ENCODE measurements at regions not wholly inside any gene's neighbourhood (a gene's known extent, or its start where the extent isn't known, plus 50 kb on each side); places are given as distances from the start of the nearest gene placed in this dataset.
"Not testable (repeated sequence)": the region's sequence is repeated elsewhere in the genome, so short reads cannot be mapped to it uniquely, and the experiment has no call there.

DNA sequence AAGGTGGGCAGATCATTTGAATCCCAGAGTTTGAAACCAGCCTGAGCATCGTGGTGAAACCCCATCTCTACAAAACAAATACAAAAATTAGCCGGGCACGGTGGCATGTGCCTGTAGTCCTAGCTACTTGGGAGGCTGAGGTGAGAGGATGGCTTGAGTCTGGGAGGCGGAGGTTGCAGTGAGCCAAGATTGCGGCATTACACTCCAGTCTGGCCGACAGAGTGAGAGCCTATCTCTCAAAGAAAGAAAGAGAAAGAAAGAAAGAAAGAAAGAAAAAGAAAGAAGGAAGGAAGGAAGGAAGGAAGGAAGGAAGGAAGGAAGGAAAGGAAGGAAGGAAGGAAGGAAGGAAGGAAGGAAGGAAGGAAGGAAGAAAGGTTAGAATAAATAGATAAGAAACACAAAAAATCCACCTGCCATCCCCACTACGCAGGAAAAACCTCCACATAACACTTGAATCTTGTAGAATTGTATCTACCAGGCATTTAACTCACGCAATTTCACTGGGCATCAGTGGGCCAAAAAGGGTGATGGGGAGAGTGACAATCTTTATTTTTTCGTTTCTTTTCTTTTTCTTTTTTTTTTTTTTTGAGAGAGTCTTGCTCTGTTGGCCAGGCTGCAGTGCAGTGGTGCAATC is 58.3 kb upstream of the PTPN1 start:
- not testable (repeated sequence) for DNase-seq

DNA sequence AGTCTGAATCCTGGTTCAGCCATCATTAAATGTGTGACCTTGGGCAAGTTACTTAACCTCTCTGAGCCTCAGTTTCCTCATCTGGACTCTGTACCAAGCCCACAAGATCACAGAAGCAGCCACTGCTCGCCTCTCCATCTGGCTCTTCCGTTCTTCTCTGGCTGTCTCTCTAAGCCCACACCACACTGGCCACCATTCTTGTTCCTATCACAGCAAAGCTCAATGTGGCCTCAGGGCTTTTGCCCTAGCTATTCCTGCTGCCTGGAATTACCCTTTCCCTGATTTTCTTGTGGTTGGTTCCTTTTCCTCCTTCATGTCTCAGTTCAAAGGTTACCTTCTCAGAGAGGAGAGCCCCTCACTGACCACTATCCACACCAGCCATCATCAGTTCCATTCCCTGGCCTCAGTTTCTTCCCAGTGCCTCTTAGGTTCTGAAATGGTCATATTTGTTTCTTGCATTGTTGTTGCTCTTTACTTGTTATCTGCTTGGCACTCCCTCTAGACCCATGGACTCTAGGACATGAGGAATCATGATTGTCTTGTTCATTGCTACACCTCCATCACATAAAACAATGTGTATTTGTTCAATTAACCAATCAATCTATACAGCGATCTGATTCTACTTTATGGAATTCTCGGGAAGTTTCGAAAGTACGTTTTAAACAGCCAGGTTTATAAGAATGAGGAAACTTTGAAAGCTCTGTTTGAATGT is 56.5 kb upstream of the PTPN1 start:
- DNase-seq, result no peak

DNA sequence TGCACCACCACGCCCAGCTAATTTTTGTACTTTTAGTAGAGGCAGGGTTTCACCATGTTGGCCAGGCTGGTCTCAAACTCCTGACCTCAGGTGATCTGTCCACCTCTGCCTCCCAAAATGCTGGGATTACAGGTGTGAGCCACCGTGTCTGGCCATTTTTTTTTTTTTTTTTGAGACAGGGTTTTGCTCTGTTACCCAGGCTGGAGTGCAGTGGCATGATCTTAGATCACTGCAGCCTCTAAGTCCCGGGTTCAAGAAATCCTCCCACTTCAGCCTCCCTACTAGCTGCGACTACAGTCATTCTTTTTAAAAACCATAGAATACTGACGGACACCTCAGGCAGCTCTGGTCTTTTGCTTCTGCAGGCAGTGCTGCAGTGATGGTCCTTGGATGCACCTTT is 54.9 kb upstream of the PTPN1 start:
- DNase-seq, result not testable (repeated sequence)

DNA sequence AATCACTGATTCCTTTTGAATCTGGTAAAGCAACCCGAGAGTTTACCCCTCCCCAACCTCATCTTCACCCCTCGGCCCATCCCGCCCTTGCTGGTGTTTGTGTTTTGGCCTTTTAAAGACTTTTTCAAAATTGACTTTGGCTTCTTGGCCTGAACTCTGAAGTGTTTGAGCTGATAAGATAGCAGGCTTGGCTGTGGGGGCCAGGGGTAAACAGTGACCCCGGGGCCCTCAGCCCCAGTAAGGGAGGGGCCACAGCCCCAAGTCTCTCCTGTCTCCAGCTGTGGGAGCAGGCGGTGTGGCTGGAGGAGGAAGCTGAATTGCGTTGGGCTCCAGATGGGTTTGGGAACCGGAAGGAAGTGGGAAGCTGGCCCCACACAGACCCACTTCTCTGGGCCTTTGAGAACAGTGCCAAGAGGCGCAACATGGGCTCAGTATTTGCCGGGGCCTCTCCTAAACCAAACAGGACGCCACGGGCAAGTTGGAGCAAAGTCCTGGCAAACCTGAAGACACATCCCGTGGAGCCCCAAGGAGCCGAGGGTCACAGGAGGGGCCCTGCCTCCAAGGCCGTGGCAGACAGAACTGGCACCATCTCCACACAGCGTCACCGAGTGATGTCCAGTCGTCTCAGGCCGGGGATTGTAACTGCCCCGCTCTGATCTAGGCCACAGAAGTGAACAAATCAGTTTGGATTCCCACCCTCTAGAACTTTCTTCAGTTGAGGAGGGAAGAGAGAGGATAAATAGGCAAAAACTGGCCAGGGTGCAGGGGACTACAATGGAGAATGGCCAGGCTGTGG is 54.3 kb upstream of the PTPN1 start:
- no peak for DNase-seq

DNA sequence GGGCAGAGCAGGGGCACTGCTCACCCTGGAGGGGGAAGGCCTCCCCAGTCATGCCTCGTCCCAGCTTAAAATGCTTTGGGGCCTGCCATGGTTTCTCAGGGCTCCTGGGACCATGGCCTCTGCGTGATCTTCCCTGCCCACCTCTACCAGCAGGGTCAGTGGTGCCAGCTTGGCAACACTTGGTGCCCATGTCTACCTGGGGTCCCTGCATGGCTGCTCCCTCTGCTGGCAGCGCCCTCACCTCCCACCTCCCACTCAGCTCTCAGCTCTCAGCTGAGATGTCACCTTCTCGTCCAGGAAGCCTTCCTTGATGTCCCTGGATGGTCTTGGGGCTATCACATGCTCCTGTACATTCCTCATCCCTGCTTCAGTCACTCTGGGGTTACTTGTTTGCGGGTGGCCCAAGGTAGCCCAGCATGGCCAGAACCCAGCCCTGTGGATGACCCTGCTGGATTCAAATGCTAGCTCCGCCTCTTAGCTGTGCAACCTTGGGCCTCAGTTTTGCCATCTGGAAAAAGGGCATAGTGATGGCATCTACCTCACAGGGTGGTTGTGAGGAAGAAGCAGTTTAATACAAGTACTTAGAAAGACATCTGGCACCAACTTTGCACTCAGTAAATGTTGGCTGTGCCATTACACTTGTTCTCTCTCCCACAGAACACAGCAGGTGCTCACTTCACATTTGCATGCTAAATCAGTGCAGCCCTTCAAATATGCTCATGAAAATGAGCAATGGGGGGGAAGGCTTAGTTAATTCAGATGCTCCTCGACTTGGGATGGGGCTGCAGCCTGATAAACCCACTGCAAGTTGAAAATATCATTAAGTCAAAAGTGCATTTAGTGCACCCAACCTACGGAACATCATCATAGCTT is 53.5 kb upstream of the PTPN1 start:
- no peak for DNase-seq

DNA sequence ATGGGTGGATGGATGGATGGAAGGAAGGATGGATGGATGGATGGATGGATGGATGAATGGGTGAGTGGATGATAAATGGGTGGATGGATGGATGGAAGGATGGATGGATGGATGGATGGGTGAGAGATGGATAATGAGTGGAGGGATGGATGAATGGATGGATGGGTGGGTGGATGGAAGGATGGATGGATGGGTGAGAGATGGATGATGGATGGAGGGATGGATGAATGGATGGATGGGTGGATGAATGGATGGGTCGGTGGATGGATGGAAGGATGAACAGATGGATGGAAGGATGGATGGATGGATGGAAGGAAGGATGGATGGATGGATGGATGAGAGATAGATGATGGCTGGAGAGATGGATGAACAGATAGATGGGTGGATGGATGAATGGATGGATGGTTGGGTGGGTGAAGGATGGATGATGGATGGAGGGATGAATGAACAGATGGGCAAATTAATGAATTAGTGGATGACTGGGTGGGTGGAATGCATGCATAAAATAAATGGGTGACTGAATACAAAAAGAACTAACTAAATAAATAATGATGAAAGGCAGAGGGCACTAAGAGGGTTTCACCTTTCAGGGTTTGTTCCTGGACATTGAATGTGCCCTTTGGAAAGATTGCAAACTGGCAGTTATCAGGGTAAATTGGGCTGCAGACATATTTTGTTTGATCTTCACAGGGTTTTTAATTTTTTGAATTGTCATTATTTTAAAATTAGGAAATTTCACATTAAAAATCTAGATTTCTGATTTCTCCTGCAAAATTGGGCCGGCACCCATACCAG is 50.9 kb upstream of the PTPN1 start:
- no peak for DNase-seq

DNA sequence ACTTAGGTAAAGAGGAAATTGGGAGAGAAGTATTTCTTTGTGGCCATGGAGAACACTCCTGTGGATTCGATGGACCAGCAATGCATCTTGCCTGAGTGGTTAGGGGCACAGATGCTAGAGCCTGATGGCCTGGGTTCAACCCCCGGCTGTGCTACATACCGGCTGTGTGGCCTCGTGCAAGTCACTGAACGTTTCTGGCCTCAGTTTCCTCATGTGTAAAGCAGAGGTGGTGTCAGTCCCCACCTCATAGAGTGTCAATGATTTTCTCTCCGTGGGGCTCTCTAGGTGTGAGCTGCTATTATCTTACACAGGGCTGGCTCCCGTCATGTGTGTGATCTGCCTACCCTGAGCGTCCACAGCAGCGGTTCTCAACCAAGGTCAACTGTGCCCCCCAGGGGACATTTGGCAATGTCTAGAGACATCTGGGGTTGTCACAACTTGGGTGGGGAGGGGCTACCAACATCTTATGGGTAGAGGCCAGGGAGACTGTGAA is 50.0 kb upstream of the PTPN1 start:
- DNase-seq, result no peak
